ENCODE measurements at regions not wholly inside any gene's neighbourhood (a gene's known extent, or its start where the extent isn't known, plus 50 kb on each side); places are given as distances from the start of the nearest gene placed in this dataset.
"Not testable (repeated sequence)": the region's sequence is repeated elsewhere in the genome, so short reads cannot be mapped to it uniquely, and the experiment has no call there.

DNA sequence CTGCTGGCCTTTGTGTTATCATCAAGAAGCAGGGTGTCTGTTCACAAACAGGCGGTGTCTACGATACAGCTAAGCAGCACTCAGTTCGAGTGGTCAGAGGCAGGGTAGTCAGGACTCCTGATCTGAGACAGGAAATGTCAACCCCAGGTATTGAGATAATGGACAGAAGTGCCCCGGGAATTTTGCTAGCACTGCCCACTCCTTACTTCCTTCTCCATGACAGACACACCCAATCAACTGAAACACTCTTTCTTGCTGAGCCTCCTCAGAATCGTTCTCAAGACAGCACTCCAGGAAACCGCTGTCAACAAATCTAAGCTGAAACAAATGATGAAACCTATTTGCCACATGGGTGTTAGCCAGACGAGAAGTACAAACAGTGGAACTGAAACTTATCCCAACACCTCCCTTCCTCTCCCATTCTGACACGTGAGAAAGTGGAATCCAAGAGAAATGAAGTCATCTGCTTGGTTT lies 109.3 kb downstream of the GTF2IRD2B start:
- intact Hi-C loops (cut with DNase I); FAIRE-seq; DNase-seq; H3K4me3 ChIP-seq; H3K9me3 ChIP-seq; H3K27ac ChIP-seq; H3K4me1 ChIP-seq; H3K36me3 ChIP-seq; H3K27me3 ChIP-seq: not testable (repeated sequence)
- no CpG with 5 or more reads among the region's 8 CpGs for WGBS, 2 donors
- peak in 3 of 4 donors; percentile 60 to 80 (median 77) for ATAC-seq

DNA sequence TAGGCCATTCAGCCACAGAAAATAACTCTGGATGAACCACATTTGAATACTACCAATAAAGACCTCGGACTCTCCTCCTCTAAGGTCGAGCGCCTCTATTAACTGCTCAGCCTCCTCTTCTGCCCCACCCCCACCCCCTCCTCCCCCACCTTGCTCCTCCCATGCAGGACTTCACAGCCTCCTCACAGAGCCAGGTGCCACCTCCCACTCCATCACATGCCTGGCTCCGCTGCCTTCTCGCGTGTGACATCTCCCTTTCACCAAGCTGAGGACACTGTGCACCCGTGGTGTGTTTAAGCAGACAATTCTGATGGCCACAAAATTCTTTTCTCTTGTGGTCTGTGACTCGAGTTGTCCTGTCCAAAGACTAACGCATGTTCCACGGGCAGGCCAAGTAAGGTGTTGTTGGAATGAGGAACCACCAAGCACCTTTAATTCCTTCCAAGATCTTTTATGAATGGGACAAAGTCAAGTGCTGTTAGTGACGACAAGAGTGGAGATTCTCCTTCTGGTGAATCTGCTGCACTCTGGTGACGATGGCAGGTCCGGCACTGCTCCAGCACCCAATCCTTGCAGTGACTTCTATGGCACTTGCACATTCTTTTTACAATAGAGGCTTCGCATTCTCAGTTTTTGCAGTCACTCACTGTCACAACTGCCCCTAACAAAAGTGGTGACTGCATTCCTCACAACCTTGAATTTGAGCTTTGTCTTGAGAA lies 113.1 kb downstream of the GTF2IRD2B start:
- no CpG with 5 or more reads among the region's 14 CpGs for WGBS, 2 donors
- H3K4me3 ChIP-seq; intact Hi-C loops (cut with DNase I); H3K36me3 ChIP-seq; DNase-seq; H3K27ac ChIP-seq; ATAC-seq; H3K9me3 ChIP-seq; H3K27me3 ChIP-seq; FAIRE-seq; H3K4me1 ChIP-seq: not testable (repeated sequence)

DNA sequence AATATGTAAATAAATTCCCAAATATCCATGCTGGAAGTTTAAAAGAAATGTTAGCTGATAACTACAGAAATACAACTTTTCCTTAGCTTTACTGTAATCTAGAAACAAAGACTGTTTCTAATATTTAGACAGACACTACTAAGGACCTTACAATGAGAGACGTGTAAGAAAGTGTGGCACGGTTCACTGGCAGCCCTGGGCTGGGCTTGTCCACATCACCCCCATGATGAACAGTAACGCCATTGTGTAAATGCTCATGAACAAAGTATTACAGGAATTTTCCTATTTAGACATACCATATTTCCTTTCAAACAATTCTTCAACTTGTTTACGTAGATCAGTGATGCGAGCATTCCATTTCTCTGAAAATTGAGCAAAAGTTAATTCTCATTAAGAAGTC lies 123.1 kb downstream of the GTF2IRD2B start:
- H3K36me3 ChIP-seq; H3K27ac ChIP-seq; DNase-seq; intact Hi-C loops (cut with DNase I); H3K27me3 ChIP-seq; FAIRE-seq; H3K9me3 ChIP-seq; H3K4me1 ChIP-seq; ATAC-seq; H3K4me3 ChIP-seq: not testable (repeated sequence)
- WGBS, 2 donors: no CpG with 5 or more reads among the region's 5 CpGs

DNA sequence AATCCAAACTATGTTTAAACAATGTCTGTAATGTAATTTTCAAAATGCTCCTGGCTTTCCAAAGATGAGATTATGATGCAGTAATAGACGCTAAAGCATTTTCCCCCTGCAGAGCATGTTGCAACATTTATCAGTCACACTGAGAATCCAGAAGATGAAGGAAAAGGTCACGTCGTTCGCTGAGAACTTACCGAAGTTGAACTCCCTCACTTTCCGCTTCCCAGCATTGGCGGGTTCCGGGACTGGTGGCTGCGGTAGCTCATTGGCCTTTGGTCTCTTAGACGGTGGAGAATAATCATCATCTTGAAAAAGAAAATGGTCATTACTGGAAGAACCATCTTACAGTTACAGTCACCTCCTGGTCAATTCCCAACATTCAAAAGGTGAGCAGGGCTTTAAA lies 124.6 kb downstream of the GTF2IRD2B start:
- H3K36me3 ChIP-seq; FAIRE-seq; H3K27me3 ChIP-seq; H3K27ac ChIP-seq; intact Hi-C loops (cut with DNase I); H3K4me1 ChIP-seq; DNase-seq; H3K9me3 ChIP-seq; H3K4me3 ChIP-seq; ATAC-seq: not testable (repeated sequence)
- WGBS, 2 donors: no CpG with 5 or more reads among the region's 10 CpGs

DNA sequence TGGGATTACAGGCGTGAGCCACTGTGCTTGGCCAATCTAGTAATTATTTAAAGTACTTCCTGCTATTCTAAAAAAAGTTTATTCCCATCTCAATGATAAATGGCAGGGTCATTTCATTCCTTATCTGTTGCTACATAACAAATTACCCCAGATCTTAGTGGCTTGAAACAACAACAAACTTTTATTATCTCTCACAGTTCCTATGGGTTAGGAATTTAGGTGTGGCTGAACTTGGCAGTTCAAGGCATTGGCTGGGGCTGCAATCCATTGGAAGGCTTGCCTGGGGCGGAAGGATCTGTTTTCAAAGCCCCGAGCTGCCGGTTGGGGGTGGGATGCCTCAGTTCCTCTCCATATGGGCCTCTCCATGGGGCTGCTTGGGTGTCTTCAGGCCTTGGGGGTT lies 133.7 kb downstream of the GTF2IRD2B start:
- FAIRE-seq; H3K9me3 ChIP-seq; H3K4me1 ChIP-seq; H3K36me3 ChIP-seq; DNase-seq; H3K4me3 ChIP-seq; H3K27ac ChIP-seq; intact Hi-C loops (cut with DNase I); H3K27me3 ChIP-seq: not testable (repeated sequence)
- no CpG with 5 or more reads among the region's 4 CpGs for WGBS, 2 donors
- ATAC-seq: peak; percentile 57 to 85 (median 70)

DNA sequence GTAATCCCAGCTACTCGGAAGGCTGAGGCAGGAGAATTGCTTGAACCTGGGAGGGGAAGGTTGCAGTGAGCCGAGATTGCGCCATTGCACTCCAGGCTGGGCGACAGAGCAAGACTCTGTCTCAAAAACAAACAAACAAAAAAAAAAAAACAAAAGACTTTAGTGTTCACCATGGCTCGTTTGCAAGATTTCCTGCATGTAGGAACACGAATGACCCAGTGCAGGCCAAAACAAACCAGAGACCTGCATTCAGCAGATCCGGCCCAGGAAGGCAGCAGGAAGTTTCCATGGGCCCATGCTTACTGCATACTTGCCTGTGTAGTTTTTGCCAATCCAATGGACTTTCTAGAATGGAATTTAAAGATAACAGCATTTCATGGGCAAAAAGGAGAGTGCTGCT lies 137.2 kb downstream of the GTF2IRD2B start:
- peak in 1 of 4 donors; percentile 11 for ATAC-seq
- H3K27me3 ChIP-seq; H3K9me3 ChIP-seq; H3K4me3 ChIP-seq; FAIRE-seq; H3K4me1 ChIP-seq; H3K36me3 ChIP-seq; H3K27ac ChIP-seq; DNase-seq; intact Hi-C loops (cut with DNase I): not testable (repeated sequence)
- 64 to 66% methylated on average over 4 to 6 of the region's 7 CpGs for WGBS, 2 donors

DNA sequence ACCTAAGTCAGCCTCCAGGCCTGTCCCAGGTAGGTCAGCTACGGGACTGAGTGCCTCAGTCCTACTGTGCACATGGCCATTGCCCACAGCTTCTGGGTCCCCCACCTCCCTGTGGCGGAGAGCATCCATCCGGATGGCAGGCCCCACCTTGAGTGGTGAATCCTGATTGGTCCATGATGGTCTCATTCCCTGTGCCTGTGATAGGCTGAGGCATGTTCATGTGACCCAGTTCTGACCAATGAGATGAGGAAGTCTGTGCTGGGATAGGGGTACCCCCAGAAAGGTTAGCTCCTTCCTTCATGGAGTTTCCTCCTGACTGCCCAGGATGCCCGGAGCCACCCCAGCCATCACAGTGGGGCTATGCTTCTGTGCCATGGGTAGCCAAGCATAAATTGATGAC lies 138.2 kb downstream of the GTF2IRD2B start:
- WGBS, 2 donors: no CpG with 5 or more reads among the region's 4 CpGs
- H3K27ac ChIP-seq; H3K36me3 ChIP-seq; FAIRE-seq; ATAC-seq; H3K9me3 ChIP-seq; H3K4me3 ChIP-seq; H3K4me1 ChIP-seq; H3K27me3 ChIP-seq; DNase-seq; intact Hi-C loops (cut with DNase I): not testable (repeated sequence)

DNA sequence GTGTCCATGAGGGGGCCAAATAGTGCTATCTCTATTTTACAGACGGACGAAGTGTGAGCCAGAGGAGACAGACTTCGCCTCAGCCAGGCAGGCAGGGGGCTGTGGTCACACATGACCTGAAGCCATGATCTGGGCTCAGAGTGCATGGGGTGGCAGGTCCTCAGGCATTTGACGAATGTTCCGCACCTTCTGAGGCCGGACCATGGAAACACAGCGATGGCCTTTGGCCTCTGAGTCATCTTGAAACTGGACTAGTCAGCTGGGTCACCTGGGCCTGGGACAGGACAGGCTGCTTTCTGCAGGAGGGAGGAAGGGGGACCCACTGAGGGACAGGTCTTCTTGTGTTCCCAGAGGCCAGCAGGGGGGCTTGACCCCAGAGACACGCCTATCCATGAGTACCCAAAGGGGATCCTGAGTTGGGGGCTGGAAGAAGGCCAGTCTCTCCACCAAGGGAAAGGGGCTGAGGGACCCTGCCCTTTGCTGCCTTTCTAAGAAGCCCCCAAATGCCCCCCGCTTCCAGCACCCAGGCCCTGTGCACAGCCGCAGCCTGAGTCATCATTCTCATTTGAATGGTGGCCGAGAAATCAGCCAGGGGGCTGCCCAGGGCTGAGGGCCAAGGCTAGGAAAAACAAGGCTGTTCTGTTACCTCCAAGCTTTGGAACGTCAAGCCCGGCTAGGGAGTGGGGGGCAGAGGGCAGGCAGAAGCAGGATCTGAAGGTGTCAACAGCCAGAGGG lies 142.9 kb downstream of the GTF2IRD2B start:
- H3K4me1 ChIP-seq; H3K27me3 ChIP-seq; H3K27ac ChIP-seq; H3K36me3 ChIP-seq; DNase-seq; FAIRE-seq; intact Hi-C loops (cut with DNase I); H3K9me3 ChIP-seq; H3K4me3 ChIP-seq: not testable (repeated sequence)
- ATAC-seq: peak; percentile 31 to 63 (median 54)
- WGBS, 2 donors: no CpG with 5 or more reads among the region's 13 CpGs

DNA sequence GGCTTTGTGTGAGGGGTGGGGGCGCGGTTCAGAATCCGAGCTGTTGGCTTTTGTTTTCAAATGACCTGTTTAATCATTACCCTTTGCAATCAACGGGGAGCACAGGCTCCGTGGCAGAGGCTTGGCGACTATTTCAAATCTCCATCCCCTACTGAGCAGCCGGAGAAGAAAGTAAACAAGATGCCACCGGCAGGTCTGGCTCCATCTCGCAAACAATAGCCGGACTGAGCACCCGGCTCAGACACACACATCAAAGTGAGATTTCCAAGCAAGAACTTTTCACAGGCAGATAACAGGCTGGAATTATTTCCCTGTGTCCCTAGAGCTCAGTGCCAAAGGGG lies 143.4 kb downstream of the GTF2IRD2B start:
- H3K4me3 ChIP-seq; H3K27ac ChIP-seq; H3K9me3 ChIP-seq; H3K27me3 ChIP-seq; intact Hi-C loops (cut with DNase I); DNase-seq; H3K36me3 ChIP-seq; FAIRE-seq; H3K4me1 ChIP-seq: not testable (repeated sequence)
- peak; percentile 42 to 63 (median 54) for ATAC-seq
- WGBS, 2 donors: no CpG with 5 or more reads among the region's 11 CpGs

DNA sequence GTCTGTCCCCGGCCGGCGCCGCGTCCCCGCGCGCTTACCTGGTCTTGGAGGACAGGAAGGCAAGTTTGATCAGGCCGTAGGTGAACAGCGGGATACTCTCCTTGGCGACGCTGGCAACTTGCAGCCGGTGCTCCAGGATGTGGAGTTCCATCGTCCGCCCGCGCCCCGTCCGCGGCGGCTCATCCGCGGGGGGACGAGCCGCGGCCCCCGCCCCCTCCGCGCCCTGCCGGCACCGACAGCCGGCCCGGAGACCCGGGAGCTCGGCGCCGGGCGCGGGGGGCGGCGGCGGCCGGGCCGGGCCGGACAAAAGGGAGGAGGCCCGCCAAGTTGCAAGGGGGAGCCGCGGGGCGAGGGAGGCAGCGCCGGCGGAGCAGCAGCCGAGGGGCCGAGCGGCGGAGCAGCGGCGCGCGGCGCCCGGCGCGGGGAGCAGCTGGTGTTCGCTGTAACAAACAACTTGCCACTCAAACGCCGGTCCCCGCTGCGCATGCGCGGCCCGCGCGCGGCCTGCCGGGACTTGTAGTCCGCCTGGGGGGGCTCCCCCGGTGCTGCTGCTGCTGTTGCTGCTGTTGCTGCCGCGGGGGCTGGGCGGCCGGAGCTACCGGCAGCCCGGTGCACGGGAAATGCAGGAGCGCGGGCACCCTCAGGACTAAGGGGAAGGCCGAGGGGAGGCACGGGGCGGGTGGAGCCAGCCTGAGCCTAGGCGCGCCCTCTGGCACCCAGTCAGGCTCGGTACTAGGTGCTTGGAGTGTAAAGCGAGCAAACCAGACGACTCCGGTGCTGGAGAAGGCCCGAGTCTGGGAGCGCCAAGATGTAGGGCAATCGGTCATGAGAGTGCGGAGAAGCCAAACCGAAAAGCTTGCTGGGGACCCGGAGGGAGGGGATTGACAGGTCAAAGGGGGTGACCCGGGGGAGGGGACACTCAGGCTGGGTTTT lies 145.1 kb downstream of the GTF2IRD2B start:
- DNase-seq: peak in 3 of 6 donors; percentile 42 to 70 (median 67)
- peak; percentile 82 to 88 (median 86) for ATAC-seq
- not testable (repeated sequence) for FAIRE-seq

DNA sequence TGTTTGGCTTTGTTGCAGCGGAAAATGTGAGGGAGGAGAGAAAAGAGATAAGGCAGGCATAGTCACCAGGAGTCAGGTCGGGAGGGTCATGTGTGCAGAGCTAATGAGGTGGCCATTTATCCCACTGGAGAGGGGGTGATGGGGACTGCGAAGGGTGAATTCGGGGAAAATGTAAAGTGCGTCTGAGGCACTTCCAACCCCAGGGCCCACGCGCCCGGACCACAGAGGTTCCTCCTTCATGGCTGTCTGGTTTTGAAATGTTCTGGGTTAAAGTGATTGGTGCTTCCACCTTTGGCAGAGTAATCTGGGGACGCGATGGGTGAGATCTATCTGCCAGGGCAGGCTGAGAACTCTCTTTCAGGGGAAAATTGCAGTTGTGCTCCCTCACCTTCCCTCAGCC lies 145.9 kb downstream of the GTF2IRD2B start:
- intact Hi-C loops (cut with DNase I); FAIRE-seq; H3K4me1 ChIP-seq; H3K27me3 ChIP-seq; H3K27ac ChIP-seq; H3K36me3 ChIP-seq; H3K4me3 ChIP-seq; DNase-seq; H3K9me3 ChIP-seq: not testable (repeated sequence)
- no CpG with 5 or more reads among the region's 10 CpGs for WGBS, 2 donors
- peak in 1 of 4 donors; percentile 3 for ATAC-seq

More for the DNA sequence above, 145.1 kb downstream of the GTF2IRD2B start:
- H3K27me3 ChIP-seq; H3K4me1 ChIP-seq; H3K4me3 ChIP-seq; H3K27ac ChIP-seq; H3K9me3 ChIP-seq; H3K36me3 ChIP-seq; intact Hi-C loops (cut with DNase I): not testable (repeated sequence)
- 2% methylated on average over 9 of the region's 103 CpGs; no CpG with 5 or more reads in 1 of the 2 donors for WGBS, 2 donors

All from pancreas (tissue), 10 donors.